ENCODE measurements at regions not wholly inside any gene's neighbourhood (a gene's known extent, or its start where the extent isn't known, plus 50 kb on each side); places are given as distances from the start of the nearest gene placed in this dataset.
A peak's percentile ranks its signal among the peaks of the same experiment; 100 is the strongest.

GRCh38 chr1:22350924-22351767 lies 100.5 kb upstream of the ZBTB40 start:
- Mint-ChIP-seq H3K27ac (no peak overlapping the region), H3K4me1 (peaks cover 2 to 7% (median 5%) of the 10 kb centered on the region in 4 donors), H3K36me3 (no peaks in the 10 kb centered on the region), H3K27me3 (peaks cover 24 to 43% of the 10 kb centered on the region in 2 donors), H3K9me3 (peaks cover 0 to 4% (median 0%) of the 10 kb centered on the region in 8 donors), H3K4me3 (peak overlapping the region in 1 of 8 donors; percentile 43)
- Histone ChIP-seq H3K4me1 (ENCODE audit: insufficient read depth, low read length) (no peaks in the 10 kb centered on the region), H3K36me3 (ENCODE audit: insufficient read depth, low read length) (no peaks in the 10 kb centered on the region), H3K27me3 (ENCODE audit: insufficient read depth, low read length) (no peaks in the 10 kb centered on the region), H3K27ac (ENCODE audit: low read depth, low read length) (no peak overlapping the region), H3K4me3 (ENCODE audit: low read length in 2 of 2) (no peak overlapping the region), H3K9me3 (ENCODE audit: control insufficient read depth in 1 of 2, low read length in 2 of 2) (no peaks in the 10 kb centered on the region)
- ChIA-PET POLR2A (ENCODE audit: partially characterized antibody) (no interaction called here), CTCF (ENCODE audit: partially characterized antibody) (no interaction called here)
- intact Hi-C loops (cut with micrococcal nuclease) = no loop called here
- no peak for DNase-seq

DNA sequence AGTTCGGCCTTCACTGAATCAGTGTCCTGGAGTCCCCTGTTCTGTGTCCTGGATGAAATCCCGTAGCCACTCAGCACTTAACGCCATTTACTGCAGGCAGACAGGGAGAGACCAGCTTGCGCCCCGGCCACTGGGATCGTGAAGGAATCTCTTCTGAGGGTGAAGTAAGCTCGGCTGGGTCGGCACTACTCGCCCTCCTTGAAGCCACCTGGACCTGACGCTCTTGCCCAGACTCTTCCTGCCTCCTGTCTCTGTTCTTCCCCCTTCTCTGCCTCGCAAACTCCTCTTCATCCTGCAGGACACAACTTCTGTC lies 99.9 kb upstream of the ZBTB40 start:
- Histone ChIP-seq H3K4me1 (ENCODE audit: insufficient read depth, low read length) (no peaks in the 10 kb centered on the region), H3K4me3 (ENCODE audit: low read length in 2 of 2) (no peak overlapping the region), H3K36me3 (ENCODE audit: insufficient read depth, low read length) (no peaks in the 10 kb centered on the region), H3K9me3 (ENCODE audit: control insufficient read depth in 1 of 2, low read length in 2 of 2) (no peaks in the 10 kb centered on the region), H3K27ac (ENCODE audit: low read depth, low read length) (no peak overlapping the region), H3K27me3 (ENCODE audit: insufficient read depth, low read length) (no peaks in the 10 kb centered on the region)
- Mint-ChIP-seq H3K36me3 (no peaks in the 10 kb centered on the region), H3K4me3 (no peak overlapping the region), H3K9me3 (peaks cover 0 to 4% (median 0%) of the 10 kb centered on the region in 8 donors), H3K27ac (no peak overlapping the region), H3K4me1 (peaks cover 2 to 7% (median 5%) of the 10 kb centered on the region in 4 donors), H3K27me3 (peaks cover 27 to 43% of the 10 kb centered on the region in 2 donors)
- CTCF ChIA-PET (ENCODE audit: partially characterized antibody) = no interaction called here
- intact Hi-C loops (cut with micrococcal nuclease) = no loop called here
- DNase-seq = no peak
- POLR2A ChIA-PET (ENCODE audit: partially characterized antibody) = no interaction called here

GRCh38 chr1:22352355-22352754 lies 99.3 kb upstream of the ZBTB40 start:
- peaks cover 2 to 7% (median 5%) of the 10 kb centered on the region in 4 donors for H3K4me1 Mint-ChIP-seq
- CTCF ChIA-PET (ENCODE audit: partially characterized antibody) = no interaction called here
- intact Hi-C loops (cut with micrococcal nuclease) = no loop called here

GRCh38 chr1:22352896-22353295 lies 98.8 kb upstream of the ZBTB40 start:
- H3K4me1 Mint-ChIP-seq = peaks cover 2 to 7% (median 5%) of the 10 kb centered on the region in 4 donors
- DNase-seq = no peak
- ChIA-PET POLR2A (ENCODE audit: partially characterized antibody) (no interaction called here), CTCF (ENCODE audit: partially characterized antibody) (interaction anchor here (1.0 kb wide), 1 partner anchor 8 kb away, joined by 3 read pairs; no protein-coding TSS in a partner anchor)
- Histone ChIP-seq H3K27me3 (ENCODE audit: insufficient read depth, low read length) (no peaks in the 10 kb centered on the region), H3K27ac (ENCODE audit: low read depth, low read length) (no peak overlapping the region), H3K4me1 (ENCODE audit: insufficient read depth, low read length) (no peaks in the 10 kb centered on the region), H3K4me3 (ENCODE audit: low read length in 2 of 2) (no peak overlapping the region), H3K9me3 (ENCODE audit: control insufficient read depth in 1 of 2, low read length in 2 of 2) (no peaks in the 10 kb centered on the region), H3K36me3 (ENCODE audit: insufficient read depth, low read length) (no peaks in the 10 kb centered on the region)
- H3K9me3 Mint-ChIP-seq = peaks cover 0 to 4% (median 0%) of the 10 kb centered on the region in 8 donors
- no peaks in the 10 kb centered on the region for H3K36me3 Mint-ChIP-seq
- intact Hi-C loops (cut with micrococcal nuclease) = no loop called here
- H3K4me3 Mint-ChIP-seq = no peak overlapping the region
- no peak overlapping the region for H3K27ac Mint-ChIP-seq
- H3K27me3 Mint-ChIP-seq = peaks cover 33 to 47% of the 10 kb centered on the region in 2 donors

More at GRCh38 chr1:22352355-22352754, 99.3 kb upstream of the ZBTB40 start:
- Mint-ChIP-seq H3K4me3 (no peak overlapping the region), H3K36me3 (no peaks in the 10 kb centered on the region), H3K9me3 (peaks cover 0 to 4% (median 0%) of the 10 kb centered on the region in 8 donors), H3K27me3 (peaks cover 33 to 47% of the 10 kb centered on the region in 2 donors), H3K27ac (peak overlapping the region in 1 of 7 donors; percentile 25)
- Histone ChIP-seq H3K4me3 (ENCODE audit: low read length in 2 of 2) (no peak overlapping the region), H3K9me3 (ENCODE audit: control insufficient read depth in 1 of 2, low read length in 2 of 2) (no peaks in the 10 kb centered on the region), H3K27me3 (ENCODE audit: insufficient read depth, low read length) (no peaks in the 10 kb centered on the region), H3K36me3 (ENCODE audit: insufficient read depth, low read length) (no peaks in the 10 kb centered on the region), H3K4me1 (ENCODE audit: insufficient read depth, low read length) (no peaks in the 10 kb centered on the region), H3K27ac (ENCODE audit: low read depth, low read length) (no peak overlapping the region)
- POLR2A ChIA-PET (ENCODE audit: partially characterized antibody) = no interaction called here
- DNase-seq = no peak

- Histone ChIP-seq H3K9me3 (ENCODE audit: control insufficient read depth in 1 of 2, low read length in 2 of 2) (no peaks in the 10 kb centered on the region), H3K27me3 (ENCODE audit: insufficient read depth, low read length) (peaks cover 5% of the 10 kb centered on the region), H3K4me1 (ENCODE audit: insufficient read depth, low read length) (no peaks in the 10 kb centered on the region), H3K4me3 (ENCODE audit: low read length in 2 of 2) (no peak overlapping the region), H3K36me3 (ENCODE audit: insufficient read depth, low read length) (no peaks in the 10 kb centered on the region), H3K27ac (ENCODE audit: low read depth, low read length) (no peak overlapping the region)
- no peak overlapping the region for H3K4me3 Mint-ChIP-seq
- peaks cover 37 to 41% of the 10 kb centered on the region in 2 donors for H3K27me3 Mint-ChIP-seq
- intact Hi-C loops (cut with micrococcal nuclease) = no loop called here
- no peak for DNase-seq
- ChIA-PET CTCF (ENCODE audit: partially characterized antibody) (no interaction called here), POLR2A (ENCODE audit: partially characterized antibody) (no interaction called here)
- no peaks in the 10 kb centered on the region for H3K36me3 Mint-ChIP-seq
- H3K9me3 Mint-ChIP-seq = peaks cover 0 to 4% (median 0%) of the 10 kb centered on the region in 8 donors
- H3K27ac Mint-ChIP-seq = peak overlapping the region in 1 of 7 donors; percentile 9
- peaks cover 0 to 2% (median under 1%) of the 10 kb centered on the region in 4 donors for H3K4me1 Mint-ChIP-seq
Observed at GRCh38 chr1:22359427-22359826, 92.2 kb upstream of the ZBTB40 start.

GRCh38 chr1:22362626-22363402 lies 88.8 kb upstream of the ZBTB40 start:
- Mint-ChIP-seq H3K27me3 (peaks cover 35 to 40% of the 10 kb centered on the region in 2 donors), H3K9me3 (peaks cover 0 to 4% (median 0%) of the 10 kb centered on the region in 8 donors), H3K4me3 (no peak overlapping the region), H3K27ac (no peak overlapping the region), H3K4me1 (peaks cover 0 to 2% (median under 1%) of the 10 kb centered on the region in 4 donors), H3K36me3 (no peaks in the 10 kb centered on the region)
- Histone ChIP-seq H3K27ac (ENCODE audit: low read depth, low read length) (no peak overlapping the region), H3K27me3 (ENCODE audit: insufficient read depth, low read length) (peaks cover 5% of the 10 kb centered on the region), H3K36me3 (ENCODE audit: insufficient read depth, low read length) (no peaks in the 10 kb centered on the region), H3K9me3 (ENCODE audit: control insufficient read depth in 1 of 2, low read length in 2 of 2) (no peaks in the 10 kb centered on the region), H3K4me3 (ENCODE audit: low read length in 2 of 2) (no peak overlapping the region), H3K4me1 (ENCODE audit: insufficient read depth, low read length) (no peaks in the 10 kb centered on the region)
- no peak for DNase-seq
- CTCF ChIA-PET (ENCODE audit: partially characterized antibody) = no interaction called here
- intact Hi-C loops (cut with micrococcal nuclease) = no loop called here
- POLR2A ChIA-PET (ENCODE audit: partially characterized antibody) = no interaction called here

Measured in CD4-positive, alpha-beta memory T cell (primary cell).